ENCODE measurements at regions not wholly inside any gene's neighbourhood (a gene's known extent, or its start where the extent isn't known, plus 50 kb on each side); places are given as distances from the start of the nearest gene placed in this dataset.

DNA sequence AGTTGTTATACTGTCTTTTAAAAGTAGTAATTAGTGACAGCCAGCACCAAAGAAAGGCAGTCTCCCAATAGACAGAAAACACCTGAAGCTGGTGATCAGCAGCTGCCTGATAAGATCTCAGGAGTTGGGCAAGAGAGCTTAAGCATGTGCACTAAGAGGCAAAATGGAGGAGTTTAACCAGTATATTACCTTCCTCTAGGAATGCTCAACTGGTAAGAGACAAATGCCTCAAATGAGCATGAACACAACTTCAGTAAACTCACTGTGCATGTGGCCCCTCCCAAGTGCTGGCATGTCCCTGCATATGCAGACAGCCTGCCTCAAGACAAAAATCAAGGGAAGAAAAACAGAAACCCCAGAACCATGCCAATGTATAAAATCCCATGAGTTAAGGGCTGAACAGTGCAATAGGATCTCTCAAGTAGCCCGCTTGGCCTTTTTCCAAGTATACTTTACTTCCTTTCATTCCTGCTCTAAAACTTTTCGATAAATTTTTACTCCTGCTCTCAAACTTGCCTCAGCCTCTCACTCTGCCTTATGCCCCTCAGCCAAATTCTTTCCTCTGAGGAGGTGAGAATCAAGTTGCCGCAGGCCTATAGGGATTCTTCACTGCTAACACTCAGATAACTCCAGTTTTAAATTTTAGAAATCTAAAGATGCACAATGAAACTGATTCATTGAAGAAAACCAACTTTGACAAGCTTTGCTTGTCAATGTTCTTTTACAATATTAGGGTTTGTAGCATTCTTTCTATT is 724.8 kb upstream of the RIOK2 start:
- Histone ChIP-seq H3K4me3 (ENCODE audit: insufficient read depth, low read depth, low read length) (no peak overlapping the region), H3K14ac (replicated peaks; ENCODE audit: low read depth, low read length) (no peak overlapping the region), H4K20me1 (ENCODE audit: insufficient read depth, low read length) (no peaks in the 10 kb centered on the region), H3K27me3 (ENCODE audit: control insufficient read depth, insufficient read depth, low read length) (no peaks in the 10 kb centered on the region), H3K56ac (ENCODE audit: extremely low read depth, insufficient read depth, low read length) (no peak overlapping the region), H3K9me3 (ENCODE audit: control insufficient read depth, insufficient read depth, low read length) (peaks cover 5% of the 10 kb centered on the region; the same call in 1 of the 2 replicates), H4K5ac (ENCODE audit: low read depth, low read length) (no peak overlapping the region), H3K4ac (ENCODE audit: low read depth, low read length) (no peak overlapping the region), H4K91ac (ENCODE audit: insufficient read depth, low read depth, low read length) (no peak overlapping the region), H3K4me1 (ENCODE audit: control insufficient read depth, insufficient read depth, low read length) (no peaks in the 10 kb centered on the region), H3K9me1 (ENCODE audit: insufficient read depth, low read length) (no peaks in the 10 kb centered on the region), H3K18ac (ENCODE audit: low read depth, low read length) (no peak overlapping the region), H2AFZ (replicated peaks; ENCODE audit: low read length, poor library complexity) (no peak overlapping the region), H3K23ac (ENCODE audit: low read depth, low read length) (no peak overlapping the region), H2AK9ac (replicated peaks; ENCODE audit: low read depth, low read length, poor library complexity) (no peak overlapping the region), H2BK20ac (ENCODE audit: low read depth, low read length) (no peak overlapping the region), H2AK5ac (ENCODE audit: low read depth, low read length) (no peak overlapping the region), H3K27ac (ENCODE audit: insufficient read depth, low read length) (no peak overlapping the region), H3K4me2 (ENCODE audit: low read depth, low read length) (no peak overlapping the region), H2BK120ac (ENCODE audit: low read depth, low read length) (no peak overlapping the region), H4K8ac (ENCODE audit: low read depth in 2 of 2, low read length in 2 of 2) (no peak overlapping the region), H3K9ac (ENCODE audit: low read depth, low read length) (no peak overlapping the region), H3K36me3 (ENCODE audit: control insufficient read depth, insufficient read depth, low read length) (no peaks in the 10 kb centered on the region), H3K79me1 (ENCODE audit: low read depth in 1 of 2, low read length in 2 of 2) (no peaks in the 10 kb centered on the region), H2BK15ac (ENCODE audit: low read depth, low read length) (no peak overlapping the region), H2BK5ac (ENCODE audit: low read depth, low read length, poor library complexity, severe bottlenecking) (no peak overlapping the region)
- WGBS, 2 experiments (ENCODE audit: extremely low coverage in 2 of 2, insufficient read length in 1 of 2): no CpG with 5 or more reads among the region's 3 CpGs
- ATAC-seq (ENCODE audit: low read depth) (no peak), DNase-seq (no peak)
- in situ Hi-C loops (cut with MboI; ENCODE audit: low sequenced_read_pairs): no loop called here
- TF ChIP-seq, protein P1, sequence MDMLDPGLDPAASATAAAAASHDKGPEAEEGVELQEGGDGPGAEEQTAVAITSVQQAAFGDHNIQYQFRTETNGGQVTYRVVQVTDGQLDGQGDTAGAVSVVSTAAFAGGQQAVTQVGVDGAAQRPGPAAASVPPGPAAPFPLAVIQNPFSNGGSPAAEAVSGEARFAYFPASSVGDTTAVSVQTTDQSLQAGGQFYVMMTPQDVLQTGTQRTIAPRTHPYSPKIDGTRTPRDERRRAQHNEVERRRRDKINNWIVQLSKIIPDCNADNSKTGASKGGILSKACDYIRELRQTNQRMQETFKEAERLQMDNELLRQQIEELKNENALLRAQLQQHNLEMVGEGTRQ (IDR thresholded peaks at IDR 0.05; ENCODE audit: low read depth, low read length): no peak
- TF ChIP-seq BHLHE40 (IDR thresholded peaks at IDR 0.05; ENCODE audit: low read depth, low read length): no peak
- no peak for TF ChIP-seq MAZ (IDR thresholded peaks at IDR 0.05; ENCODE audit: borderline replicate concordance, low read depth, low read length)
- no peak for TF ChIP-seq RCOR1 (IDR thresholded peaks at IDR 0.05; ENCODE audit: insufficient replicate concordance, low read length)
- no peak for TF ChIP-seq RFX5 (IDR thresholded peaks at IDR 0.05; ENCODE audit: low read depth, low read length)
- TF ChIP-seq, protein P2, sequence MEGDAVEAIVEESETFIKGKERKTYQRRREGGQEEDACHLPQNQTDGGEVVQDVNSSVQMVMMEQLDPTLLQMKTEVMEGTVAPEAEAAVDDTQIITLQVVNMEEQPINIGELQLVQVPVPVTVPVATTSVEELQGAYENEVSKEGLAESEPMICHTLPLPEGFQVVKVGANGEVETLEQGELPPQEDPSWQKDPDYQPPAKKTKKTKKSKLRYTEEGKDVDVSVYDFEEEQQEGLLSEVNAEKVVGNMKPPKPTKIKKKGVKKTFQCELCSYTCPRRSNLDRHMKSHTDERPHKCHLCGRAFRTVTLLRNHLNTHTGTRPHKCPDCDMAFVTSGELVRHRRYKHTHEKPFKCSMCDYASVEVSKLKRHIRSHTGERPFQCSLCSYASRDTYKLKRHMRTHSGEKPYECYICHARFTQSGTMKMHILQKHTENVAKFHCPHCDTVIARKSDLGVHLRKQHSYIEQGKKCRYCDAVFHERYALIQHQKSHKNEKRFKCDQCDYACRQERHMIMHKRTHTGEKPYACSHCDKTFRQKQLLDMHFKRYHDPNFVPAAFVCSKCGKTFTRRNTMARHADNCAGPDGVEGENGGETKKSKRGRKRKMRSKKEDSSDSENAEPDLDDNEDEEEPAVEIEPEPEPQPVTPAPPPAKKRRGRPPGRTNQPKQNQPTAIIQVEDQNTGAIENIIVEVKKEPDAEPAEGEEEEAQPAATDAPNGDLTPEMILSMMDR (conservative IDR thresholded peaks at IDR 0.05; ENCODE audit: low read depth, low read length): no peak
- TF ChIP-seq CHD1 (IDR thresholded peaks at IDR 0.05; ENCODE audit: low read depth, low read length): no peak
- TF ChIP-seq FOS (IDR thresholded peaks at IDR 0.05; ENCODE audit: low read depth, low read length): no peak
- BruUV-seq (replicated peaks): no TSS peak
- dilution Hi-C loops (cut with HindIII; ENCODE audit: low sequenced_read_pairs, unreplicated experiment): no loop called here
- ChIA-PET POLR2A (ENCODE audit: unreplicated experiment) (no interaction called here), CTCF (no interaction called here)
- intact Hi-C loops (cut with micrococcal nuclease): no loop called here
